CD1c-positive myeloid dendritic cell (primary cell): ENCODE measurements at regions not wholly inside any gene's neighbourhood (a gene's known extent, or its start where the extent isn't known, plus 50 kb on each side); places are given as distances from the start of the nearest gene placed in this dataset.
"Not testable (repeated sequence)": the region's sequence is repeated elsewhere in the genome, so short reads cannot be mapped to it uniquely, and the experiment has no call there.

ENCODE experiments used
- DNase-seq: peaks from one replicate; pipeline ENCODE4 v3.0.0-alpha.2; 2016; ENCODE audit errors: extremely low spot score

GRCh38 chr3:11898611-11899325, 52.1 kb upstream of the TAMM41 start:
- DNase-seq, result no peak

GRCh38 chr3:11899389-11899788, 52.7 kb upstream of the TAMM41 start:
- DNase-seq, result not testable (repeated sequence)

GRCh38 chr3:11899826-11900225, 53.1 kb upstream of the TAMM41 start:
- no peak for DNase-seq

GRCh38 chr3:11900824-11901223, 54.1 kb upstream of the TAMM41 start:
- DNase-seq, result no peak

GRCh38 chr3:11901286-11901875, 54.7 kb upstream of the TAMM41 start:
- no peak for DNase-seq

- DNase-seq, result no peak
Measured at GRCh38 chr3:11903047-11903446, 56.4 kb upstream of the TAMM41 start.

- DNase-seq, result no peak
Measured at GRCh38 chr3:11903447-11903846, 56.8 kb upstream of the TAMM41 start.

GRCh38 chr3:11904157-11904556, 57.5 kb upstream of the TAMM41 start:
- DNase-seq, result no peak

- no peak for DNase-seq
Measured at GRCh38 chr3:11906407-11906806, 59.7 kb upstream of the TAMM41 start.

- no peak for DNase-seq
Measured at GRCh38 chr3:11907667-11908660, 61.3 kb upstream of the TAMM41 start.

- no peak for DNase-seq
Measured at GRCh38 chr3:11908981-11909698, 62.5 kb upstream of the TAMM41 start.

GRCh38 chr3:11909726-11910125, 63.0 kb upstream of the TAMM41 start:
- DNase-seq, result no peak

GRCh38 chr3:11910216-11910930, 63.7 kb upstream of the TAMM41 start:
- not testable (repeated sequence) for DNase-seq

- DNase-seq, result no peak
Measured at GRCh38 chr3:11910971-11911531, 64.4 kb upstream of the TAMM41 start.

- not testable (repeated sequence) for DNase-seq
Measured at GRCh38 chr3:11911887-11912286, 65.2 kb upstream of the TAMM41 start.

GRCh38 chr3:11913316-11913715, 66.6 kb upstream of the TAMM41 start:
- no peak for DNase-seq

- DNase-seq, result no peak
Measured at GRCh38 chr3:11914041-11914440, 67.4 kb upstream of the TAMM41 start.

- no peak for DNase-seq
Measured at GRCh38 chr3:11914651-11915050, 68.0 kb upstream of the TAMM41 start.

- DNase-seq, result no peak
Measured at GRCh38 chr3:11915621-11916424, 69.1 kb upstream of the TAMM41 start.

GRCh38 chr3:11916425-11916762, 69.7 kb upstream of the TAMM41 start:
- not testable (repeated sequence) for DNase-seq
